RWPE1 (cell line): ENCODE measurements at regions not wholly inside any gene's neighbourhood (a gene's known extent, or its start where the extent isn't known, plus 50 kb on each side); places are given as distances from the start of the nearest gene placed in this dataset.
A peak's percentile ranks its signal among the peaks of the same experiment; 100 is the strongest.

Source experiments
- CTCF ChIA-PET: fragments of 350-600 bp; sonication (Branson Sonifier 250); formaldehyde crosslinking; extraction: SDS; loops from one replicate; lab custom pipeline; 2021; lab: Yijun Ruan, JAX
- POLR2A ChIA-PET: fragments of 400-600 bp; formaldehyde crosslinking; extraction: SDS; loops from one replicate; lab custom pipeline; 2020; ENCODE audit warnings: antibody characterized with exemption; ENCODE audit not compliant: low non-redundant PET; lab: Yijun Ruan, JAX
- DNase-seq: peaks from one replicate; pipeline ENCODE4 v3.0.0; 2012; ENCODE audit warnings: low spot score
- H3K27ac ChIP-seq: fragments of 450-650 bp; 2 replicates; pipeline ENCODE4 v1.5.1; 2017
- CTCF ChIP-seq: fragments of 450-650 bp; conservative IDR thresholded peaks from 2 replicates; pipeline ENCODE4 v1.5.1; 2017; ENCODE audit warnings: low read depth, mild to moderate bottlenecking

GRCh38 chr11:37597776-37598175, 999.7 kb upstream of the RAG2 start:
- POLR2A ChIA-PET, result no interaction called here
- TF ChIP-seq CTCF, result no peak
- no peak overlapping the region for H3K27ac ChIP-seq
- CTCF ChIA-PET, result no interaction called here
- DNase-seq, result no peak

GRCh38 chr11:37595845-37596244, 997.8 kb upstream of the RAG2 start:
- no peak for TF ChIP-seq CTCF
- no peak for DNase-seq
- ChIA-PET CTCF (no interaction called here), POLR2A (no interaction called here)
- no peak overlapping the region for H3K27ac ChIP-seq

GRCh38 chr11:37574361-37574760, 976.3 kb upstream of the RAG2 start:
- DNase-seq, result no peak
- ChIA-PET CTCF (no interaction called here), POLR2A (no interaction called here)
- TF ChIP-seq CTCF, result no peak
- H3K27ac ChIP-seq, result no peak overlapping the region

- H3K27ac ChIP-seq, result no peak overlapping the region
- DNase-seq, result no peak
- TF ChIP-seq CTCF, result no peak
- POLR2A ChIA-PET, result no interaction called here
- CTCF ChIA-PET, result no interaction called here
Observed at GRCh38 chr11:37572491-37573171, 974.6 kb upstream of the RAG2 start.

- TF ChIP-seq CTCF, result no peak
- ChIA-PET CTCF (interaction anchor here (0.6 kb wide), 1 partner anchor 204 kb away, joined by 4 read pairs; no protein-coding TSS in a partner anchor), POLR2A (no interaction called here)
- no peak overlapping the region for H3K27ac ChIP-seq
- DNase-seq, result peak; percentile 21
Observed at GRCh38 chr11:37571246-37571645, 973.2 kb upstream of the RAG2 start.

- CTCF ChIA-PET, result no interaction called here
- POLR2A ChIA-PET, result no interaction called here
- DNase-seq, result no peak
- no peak overlapping the region for H3K27ac ChIP-seq
- TF ChIP-seq CTCF, result no peak
Observed at GRCh38 chr11:37560991-37561390, 963.0 kb upstream of the RAG2 start.

GRCh38 chr11:37560346-37560745, 962.3 kb upstream of the RAG2 start:
- peak; percentile 4 for DNase-seq
- ChIA-PET CTCF (no interaction called here), POLR2A (no interaction called here)
- no peak overlapping the region for H3K27ac ChIP-seq
- no peak for TF ChIP-seq CTCF
